ENCODE measurements at regions not wholly inside any gene's neighbourhood (a gene's known extent, or its start where the extent isn't known, plus 50 kb on each side); places are given as distances from the start of the nearest gene placed in this dataset.

- TF ChIP-seq, protein P1, sequence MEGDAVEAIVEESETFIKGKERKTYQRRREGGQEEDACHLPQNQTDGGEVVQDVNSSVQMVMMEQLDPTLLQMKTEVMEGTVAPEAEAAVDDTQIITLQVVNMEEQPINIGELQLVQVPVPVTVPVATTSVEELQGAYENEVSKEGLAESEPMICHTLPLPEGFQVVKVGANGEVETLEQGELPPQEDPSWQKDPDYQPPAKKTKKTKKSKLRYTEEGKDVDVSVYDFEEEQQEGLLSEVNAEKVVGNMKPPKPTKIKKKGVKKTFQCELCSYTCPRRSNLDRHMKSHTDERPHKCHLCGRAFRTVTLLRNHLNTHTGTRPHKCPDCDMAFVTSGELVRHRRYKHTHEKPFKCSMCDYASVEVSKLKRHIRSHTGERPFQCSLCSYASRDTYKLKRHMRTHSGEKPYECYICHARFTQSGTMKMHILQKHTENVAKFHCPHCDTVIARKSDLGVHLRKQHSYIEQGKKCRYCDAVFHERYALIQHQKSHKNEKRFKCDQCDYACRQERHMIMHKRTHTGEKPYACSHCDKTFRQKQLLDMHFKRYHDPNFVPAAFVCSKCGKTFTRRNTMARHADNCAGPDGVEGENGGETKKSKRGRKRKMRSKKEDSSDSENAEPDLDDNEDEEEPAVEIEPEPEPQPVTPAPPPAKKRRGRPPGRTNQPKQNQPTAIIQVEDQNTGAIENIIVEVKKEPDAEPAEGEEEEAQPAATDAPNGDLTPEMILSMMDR (IDR thresholded peaks at IDR 0.05; ENCODE audit: borderline replicate concordance) = no peak
- Histone ChIP-seq H3K36me3 (no peaks in the 10 kb centered on the region), H3K9me3 (replicated peaks) (no peaks in the 10 kb centered on the region), H3K4me3 (no peak overlapping the region), H3K27ac (replicated peaks) (no peak overlapping the region), H3K27me3 (ENCODE audit: low read depth) (no peaks in the 10 kb centered on the region), H3K4me1 (peaks cover 13% of the 10 kb centered on the region)
- intact Hi-C loops (cut with micrococcal nuclease) = no loop called here
- DNase-seq = no peak
Measured at GRCh38 chr5:125011419-125011818, 265.0 kb upstream of the ZNF608 start.

- H3K4me3 ChIP-seq = no peak overlapping the region
- TF ChIP-seq, protein P1 (IDR thresholded peaks at IDR 0.05; ENCODE audit: borderline replicate concordance) = no peak
- no peak overlapping the region for H3K27ac ChIP-seq (replicated peaks)
- no peaks in the 10 kb centered on the region for H3K9me3 ChIP-seq (replicated peaks)
- intact Hi-C loops (cut with micrococcal nuclease) = no loop called here
- DNase-seq = no peak
- no peaks in the 10 kb centered on the region for H3K27me3 ChIP-seq (ENCODE audit: low read depth)
- H3K36me3 ChIP-seq = no peaks in the 10 kb centered on the region
- H3K4me1 ChIP-seq = peaks cover 13% of the 10 kb centered on the region
Measured at GRCh38 chr5:125011947-125012346, 265.5 kb upstream of the ZNF608 start.

- Histone ChIP-seq H3K36me3 (no peaks in the 10 kb centered on the region), H3K4me1 (peaks cover 13% of the 10 kb centered on the region), H3K27me3 (ENCODE audit: low read depth) (no peaks in the 10 kb centered on the region), H3K4me3 (no peak overlapping the region), H3K27ac (replicated peaks) (peak overlapping the region; percentile 54), H3K9me3 (replicated peaks) (no peaks in the 10 kb centered on the region)
- intact Hi-C loops (cut with micrococcal nuclease) = no loop called here
- TF ChIP-seq, protein P1 (IDR thresholded peaks at IDR 0.05; ENCODE audit: borderline replicate concordance) = no peak
- DNase-seq = no peak
Measured at GRCh38 chr5:125012727-125013451, 266.4 kb upstream of the ZNF608 start.

DNA sequence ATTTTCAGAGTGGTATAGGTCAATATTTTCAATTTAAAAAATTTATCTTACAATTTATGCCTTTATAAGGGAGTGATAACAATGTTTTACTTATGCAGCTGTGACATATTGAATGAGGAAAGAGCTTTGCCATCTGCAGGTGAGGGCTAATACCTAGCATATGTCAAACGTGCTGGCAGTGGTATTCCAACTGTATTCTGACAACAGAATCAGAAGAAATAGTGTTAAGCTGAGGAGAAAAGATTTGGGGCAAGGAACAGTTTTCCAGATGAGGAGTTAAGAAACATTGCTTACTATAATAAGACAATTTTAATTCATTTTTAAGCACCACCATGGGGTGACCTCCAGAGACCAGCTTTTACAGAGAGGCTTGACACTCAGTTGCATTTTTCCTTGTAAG is 267.8 kb upstream of the ZNF608 start:
- H3K9me3 ChIP-seq (replicated peaks) = no peaks in the 10 kb centered on the region
- no peak for DNase-seq
- H3K27ac ChIP-seq (replicated peaks) = no peak overlapping the region
- TF ChIP-seq, protein P1 (IDR thresholded peaks at IDR 0.05; ENCODE audit: borderline replicate concordance) = no peak
- H3K4me1 ChIP-seq = peaks cover 13% of the 10 kb centered on the region
- intact Hi-C loops (cut with micrococcal nuclease) = no loop called here
- H3K36me3 ChIP-seq = no peaks in the 10 kb centered on the region
- no peaks in the 10 kb centered on the region for H3K27me3 ChIP-seq (ENCODE audit: low read depth)
- no peak overlapping the region for H3K4me3 ChIP-seq

DNA sequence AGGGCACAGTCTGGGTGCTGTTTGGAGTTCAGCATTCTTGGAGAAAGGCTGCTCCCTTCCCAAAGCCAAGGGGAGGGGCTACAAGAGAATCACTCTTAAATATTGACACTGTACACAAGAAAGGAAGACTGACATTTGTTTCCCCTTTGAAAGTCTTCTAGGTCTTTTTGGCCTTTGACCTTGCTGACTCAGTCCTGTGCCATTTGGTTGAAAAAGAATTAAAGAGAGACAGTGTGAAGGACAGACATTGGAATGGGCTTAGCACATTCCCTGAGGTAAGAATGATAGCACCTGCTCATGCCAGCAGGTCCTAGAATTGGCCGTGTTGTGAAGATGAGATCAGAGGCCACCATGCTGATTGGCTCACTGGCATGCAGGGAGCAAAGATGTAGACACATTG is 271.4 kb upstream of the ZNF608 start:
- Histone ChIP-seq H3K27ac (replicated peaks) (no peak overlapping the region), H3K27me3 (ENCODE audit: low read depth) (no peaks in the 10 kb centered on the region), H3K36me3 (no peaks in the 10 kb centered on the region), H3K9me3 (replicated peaks) (no peaks in the 10 kb centered on the region), H3K4me1 (no peaks in the 10 kb centered on the region), H3K4me3 (no peak overlapping the region)
- intact Hi-C loops (cut with micrococcal nuclease) = no loop called here
- no peak for DNase-seq
- TF ChIP-seq, protein P1 (IDR thresholded peaks at IDR 0.05; ENCODE audit: borderline replicate concordance) = no peak

Measured in left ventricle myocardium inferior (tissue), 1 donor.